ENCODE measurements at regions not wholly inside any gene's neighbourhood (a gene's known extent, or its start where the extent isn't known, plus 50 kb on each side); places are given as distances from the start of the nearest gene placed in this dataset.

DNA sequence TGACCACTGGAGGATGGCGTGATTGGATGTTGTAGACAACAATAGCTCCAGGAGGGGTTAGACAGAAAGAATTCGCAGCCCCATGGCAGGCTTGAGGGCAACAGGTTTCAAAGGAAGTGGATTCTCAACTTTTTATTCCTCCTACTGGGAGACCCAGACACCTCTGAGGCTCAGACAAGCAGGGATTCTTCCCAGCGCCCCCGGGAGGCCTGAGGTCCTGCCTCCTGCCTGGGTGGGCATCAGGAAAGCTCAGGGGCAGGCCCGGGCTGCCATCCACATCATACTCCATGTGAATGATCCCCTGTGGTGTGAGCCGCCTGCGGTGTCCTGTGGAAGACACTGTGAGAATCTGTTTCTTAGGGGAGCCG lies 203.5 kb downstream of the CYP26B1 start:
- POLR2A ChIA-PET, result no interaction called here
- DNase-seq (ENCODE audit: extremely low spot score), result no peak
- no peak for TF ChIP-seq LEF1 (IDR thresholded peaks at IDR 0.05; ENCODE audit: borderline replicate concordance)
- no peak for TF ChIP-seq FOXM1 (IDR thresholded peaks at IDR 0.05; ENCODE audit: borderline replicate concordance)
- TF ChIP-seq ELF4 (IDR thresholded peaks at IDR 0.05), result no peak
- no peak for TF ChIP-seq TARDBP (IDR thresholded peaks at IDR 0.05)
- no peak for TF ChIP-seq ZNF384 (IDR thresholded peaks at IDR 0.05)
- no peak for TF ChIP-seq SUZ12 (IDR thresholded peaks at IDR 0.05)
- TF ChIP-seq L3MBTL2 (conservative IDR thresholded peaks at IDR 0.05), result no peak
- TF ChIP-seq SP1 (IDR thresholded peaks at IDR 0.05), result no peak
- TF ChIP-seq NFRKB (IDR thresholded peaks at IDR 0.05), result no peak
- no peak for TF ChIP-seq FOXK2 (IDR thresholded peaks at IDR 0.05)
- no peak for TF ChIP-seq BHLHE40 (IDR thresholded peaks at IDR 0.05; ENCODE audit: borderline replicate concordance)
- TF ChIP-seq FOXA1 (IDR thresholded peaks at IDR 0.05), result no peak
- CTCF ChIA-PET, result no interaction called here

- ChIA-PET CTCF (no interaction called here), POLR2A (no interaction called here)
- DNase-seq (ENCODE audit: extremely low spot score), result no peak
- no peak for TF ChIP-seq TARDBP (IDR thresholded peaks at IDR 0.05)
- TF ChIP-seq SP1 (IDR thresholded peaks at IDR 0.05), result no peak
- TF ChIP-seq CTBP1 (IDR thresholded peaks at IDR 0.05; ENCODE audit: borderline replicate concordance), result no peak
- TF ChIP-seq FOXA1 (IDR thresholded peaks at IDR 0.05), result no peak
- TF ChIP-seq, protein P1, sequence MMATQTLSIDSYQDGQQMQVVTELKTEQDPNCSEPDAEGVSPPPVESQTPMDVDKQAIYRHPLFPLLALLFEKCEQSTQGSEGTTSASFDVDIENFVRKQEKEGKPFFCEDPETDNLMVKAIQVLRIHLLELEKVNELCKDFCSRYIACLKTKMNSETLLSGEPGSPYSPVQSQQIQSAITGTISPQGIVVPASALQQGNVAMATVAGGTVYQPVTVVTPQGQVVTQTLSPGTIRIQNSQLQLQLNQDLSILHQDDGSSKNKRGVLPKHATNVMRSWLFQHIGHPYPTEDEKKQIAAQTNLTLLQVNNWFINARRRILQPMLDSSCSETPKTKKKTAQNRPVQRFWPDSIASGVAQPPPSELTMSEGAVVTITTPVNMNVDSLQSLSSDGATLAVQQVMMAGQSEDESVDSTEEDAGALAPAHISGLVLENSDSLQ (IDR thresholded peaks at IDR 0.05), result no peak
- no peak for TF ChIP-seq NFRKB (IDR thresholded peaks at IDR 0.05)
- TF ChIP-seq FOXM1 (IDR thresholded peaks at IDR 0.05; ENCODE audit: borderline replicate concordance), result no peak
- TF ChIP-seq LEF1 (IDR thresholded peaks at IDR 0.05; ENCODE audit: borderline replicate concordance), result no peak
These were observed 204.2 kb downstream of the CYP26B1 start for GRCh38 chr2:71943238-71944182.

DNA sequence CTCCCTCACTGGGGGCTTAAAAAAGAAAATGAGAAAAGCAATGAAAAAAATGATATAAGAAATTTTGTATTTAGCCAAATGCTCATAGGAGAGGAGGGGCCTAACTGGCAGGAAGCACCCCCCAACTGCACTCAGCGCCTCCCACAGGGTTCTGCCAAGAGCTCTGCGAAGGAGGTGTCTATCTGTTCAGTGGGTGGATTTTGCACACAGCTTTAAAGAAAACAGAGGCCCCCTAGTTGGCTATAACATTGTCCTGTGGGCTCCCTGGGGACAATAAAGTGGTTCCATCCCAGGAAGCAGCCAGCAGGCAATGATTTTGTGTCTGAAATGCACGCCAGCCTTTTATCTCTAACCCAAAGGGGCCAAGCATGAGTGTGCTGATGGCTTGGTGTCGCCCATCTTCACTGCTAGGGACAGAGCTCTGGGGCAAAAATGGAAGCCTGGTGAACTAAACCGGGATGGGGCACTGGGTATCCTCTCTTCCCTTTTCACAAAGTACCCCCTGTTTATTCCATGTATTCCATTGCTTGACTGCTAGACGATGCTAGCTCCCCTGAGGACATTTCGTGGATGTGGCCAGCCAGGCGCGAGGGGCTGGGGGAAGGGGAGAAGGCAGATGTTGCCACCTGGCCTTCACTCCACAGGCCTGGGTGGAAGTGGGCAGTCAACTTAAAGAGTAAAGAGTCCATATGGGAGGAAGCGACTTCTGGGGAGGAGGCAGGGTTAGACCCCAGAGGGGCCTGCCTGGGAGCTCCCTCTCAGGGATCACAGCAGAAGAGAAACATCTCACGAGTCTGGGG lies 205.7 kb downstream of the CYP26B1 start:
- POLR2A ChIA-PET, result no interaction called here
- TF ChIP-seq SUZ12 (IDR thresholded peaks at IDR 0.05) (no peak), SP1 (IDR thresholded peaks at IDR 0.05) (no peak), FOXK2 (IDR thresholded peaks at IDR 0.05) (no peak), ARNT (IDR thresholded peaks at IDR 0.05) (no peak), L3MBTL2 (conservative IDR thresholded peaks at IDR 0.05) (no peak), HDGF (IDR thresholded peaks at IDR 0.05; ENCODE audit: borderline replicate concordance) (no peak), TARDBP (IDR thresholded peaks at IDR 0.05) (no peak), NFRKB (IDR thresholded peaks at IDR 0.05) (no peak)
- DNase-seq (ENCODE audit: extremely low spot score), result no peak
- CTCF ChIA-PET, result interaction anchor here (0.6 kb wide), 1 partner anchor 946 kb away, joined by 4 read pairs; no protein-coding TSS in a partner anchor

DNA sequence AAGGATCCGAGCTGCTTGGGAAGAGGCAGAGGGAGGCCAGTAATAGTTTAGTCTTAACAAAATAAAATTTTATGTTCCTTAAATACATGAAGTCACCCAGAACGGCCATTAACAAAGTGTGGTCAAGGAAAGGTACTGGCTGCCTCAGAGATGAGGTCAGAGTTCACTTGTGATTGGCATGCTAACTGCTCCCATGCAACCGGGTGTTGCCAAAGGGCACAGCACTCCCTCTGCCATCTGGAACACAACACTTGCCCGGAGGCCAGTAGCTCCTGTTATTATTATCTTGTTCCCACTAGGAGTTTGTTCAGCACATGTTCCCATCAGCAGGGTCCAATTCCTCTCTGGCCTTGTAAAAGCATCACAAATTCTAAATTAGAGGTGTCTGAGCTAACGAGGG lies 207.0 kb downstream of the CYP26B1 start:
- no peak for TF ChIP-seq CTBP1 (IDR thresholded peaks at IDR 0.05; ENCODE audit: borderline replicate concordance)
- TF ChIP-seq, protein P1 (IDR thresholded peaks at IDR 0.05), result peak; percentile 59
- DNase-seq (ENCODE audit: extremely low spot score), result peak; percentile 3
- ChIA-PET CTCF (interaction anchor here (0.6 kb wide), 1 partner anchor 8 kb away, joined by 6 read pairs; no protein-coding TSS in a partner anchor), POLR2A (no interaction called here)

DNA sequence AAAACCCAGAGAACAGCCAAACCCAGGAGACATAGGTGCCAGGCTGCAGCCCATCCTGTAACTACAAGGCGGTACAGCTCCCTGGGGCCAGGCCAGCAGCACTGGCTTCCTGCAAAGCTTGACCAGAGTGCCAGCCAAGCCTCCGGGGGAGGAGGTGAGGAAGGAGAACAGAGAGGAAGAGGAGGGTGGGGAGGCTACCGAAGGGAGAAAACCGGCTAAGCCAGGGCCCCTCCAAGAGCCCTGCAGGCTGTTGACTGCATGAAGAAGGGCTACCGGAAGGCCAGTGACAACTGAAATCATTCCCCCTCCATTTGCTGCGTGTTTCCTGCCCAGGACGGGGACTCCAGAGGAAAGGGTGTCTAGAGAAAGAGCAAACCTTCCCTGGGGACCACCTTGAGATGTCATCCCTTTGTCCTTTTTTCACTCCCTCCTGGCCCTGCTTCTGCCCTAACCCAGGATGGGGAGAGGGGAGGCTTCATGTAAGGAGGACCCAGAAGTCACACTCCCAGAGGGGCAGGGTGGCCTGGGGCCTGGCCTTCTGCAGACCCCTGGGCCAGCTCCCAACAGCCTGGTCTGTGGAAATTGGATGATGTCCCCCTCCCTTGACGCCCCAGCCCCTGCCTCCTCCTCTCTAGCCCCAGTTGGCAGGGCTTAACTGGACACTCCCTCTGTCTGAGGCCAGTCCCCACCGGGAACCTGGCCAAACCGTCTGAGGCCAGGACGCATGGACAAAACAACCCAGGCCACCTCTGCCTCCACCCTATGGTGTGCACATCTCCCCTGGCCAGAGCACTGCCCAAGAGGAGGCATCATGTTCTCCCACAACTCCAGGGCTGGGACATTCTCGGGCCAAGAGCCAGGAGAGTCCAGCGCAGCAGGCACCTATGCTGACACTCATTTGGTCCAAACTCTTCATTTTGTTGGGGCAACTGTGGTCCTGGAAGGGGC lies 207.8 kb downstream of the CYP26B1 start:
- TF ChIP-seq, protein P1 (IDR thresholded peaks at IDR 0.05), result no peak
- TF ChIP-seq NFRKB (IDR thresholded peaks at IDR 0.05) (no peak), HDGF (IDR thresholded peaks at IDR 0.05; ENCODE audit: borderline replicate concordance) (no peak), SP1 (IDR thresholded peaks at IDR 0.05) (no peak), L3MBTL2 (conservative IDR thresholded peaks at IDR 0.05) (no peak), ARNT (IDR thresholded peaks at IDR 0.05) (no peak)
- ChIA-PET CTCF (interaction anchor here (0.6 kb wide), 1 partner anchor 8 kb away, joined by 6 read pairs; no protein-coding TSS in a partner anchor), POLR2A (no interaction called here)
- DNase-seq (ENCODE audit: extremely low spot score), result peak; percentile 2

Measured in HEK293T (cell line).